T-helper 1 cell (primary cell): ENCODE measurements at regions not wholly inside any gene's neighbourhood (a gene's known extent, or its start where the extent isn't known, plus 50 kb on each side); places are given as distances from the start of the nearest gene placed in this dataset.

Source experiments
- DNase-seq, 5 donors: peaks; one replicate each; pipeline ENCODE4 v3.0.0-alpha.2; 2012 to 2020

DNA sequence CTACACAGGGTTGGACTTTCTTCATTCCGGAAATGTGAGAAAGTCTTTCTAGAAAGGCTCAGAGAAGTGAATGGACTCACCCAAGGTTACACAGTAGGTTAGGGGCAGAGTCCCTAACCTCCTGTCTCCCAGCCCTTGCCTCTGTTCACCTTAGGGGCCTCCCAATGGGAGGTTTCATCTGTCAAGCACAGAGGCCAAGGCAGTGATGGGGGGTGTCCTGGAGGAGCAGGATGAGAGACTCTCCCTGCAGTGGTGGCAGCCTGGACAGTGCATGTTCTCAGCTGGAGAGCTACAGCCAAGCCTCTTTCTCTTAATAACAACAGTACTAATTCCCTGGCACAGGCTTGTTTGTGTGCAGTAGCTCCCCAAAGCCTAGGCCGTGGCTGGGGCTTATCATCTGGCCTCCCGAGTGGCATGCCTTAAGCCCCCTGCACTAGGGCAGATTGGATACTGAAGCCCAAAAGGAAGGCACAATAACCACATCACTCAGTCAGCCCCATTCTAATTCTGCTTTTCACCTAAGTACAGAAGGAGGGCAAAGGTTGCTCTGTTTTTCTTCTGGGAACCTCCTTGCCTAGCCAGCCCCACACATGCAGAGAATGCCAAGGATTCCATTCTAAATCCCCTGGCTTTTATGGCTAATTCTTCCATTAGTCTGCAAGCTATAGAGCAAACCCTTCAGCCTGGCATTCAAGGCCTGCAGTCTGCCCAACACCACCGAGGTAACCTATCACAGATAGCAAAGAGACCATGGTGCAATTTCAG lies 50.2 kb upstream of the XPA start:
- no peak for DNase-seq

DNA sequence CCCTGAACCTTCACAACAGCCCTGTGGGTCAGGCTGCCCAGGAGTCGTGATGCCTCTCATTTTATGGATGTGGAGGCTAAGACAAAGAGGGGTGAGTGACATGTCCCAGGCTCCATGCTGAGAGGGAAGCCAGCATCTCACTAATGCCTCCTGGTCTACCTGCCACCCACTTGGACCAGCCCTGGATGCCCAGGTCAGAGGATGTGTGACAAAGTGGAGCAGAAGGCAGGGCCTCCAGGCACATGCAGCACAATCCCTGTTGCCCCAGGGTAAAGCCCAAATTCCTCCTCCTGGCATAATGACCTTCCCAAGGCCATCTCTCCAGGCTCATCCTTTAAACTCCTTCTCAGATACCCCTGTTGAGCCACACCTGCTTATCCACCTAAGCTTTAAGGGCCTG lies 51.4 kb upstream of the XPA start:
- DNase-seq, result no peak

- DNase-seq, result no peak
Observed at GRCh38 chr9:97749928-97750327, 52.8 kb upstream of the XPA start.

DNA sequence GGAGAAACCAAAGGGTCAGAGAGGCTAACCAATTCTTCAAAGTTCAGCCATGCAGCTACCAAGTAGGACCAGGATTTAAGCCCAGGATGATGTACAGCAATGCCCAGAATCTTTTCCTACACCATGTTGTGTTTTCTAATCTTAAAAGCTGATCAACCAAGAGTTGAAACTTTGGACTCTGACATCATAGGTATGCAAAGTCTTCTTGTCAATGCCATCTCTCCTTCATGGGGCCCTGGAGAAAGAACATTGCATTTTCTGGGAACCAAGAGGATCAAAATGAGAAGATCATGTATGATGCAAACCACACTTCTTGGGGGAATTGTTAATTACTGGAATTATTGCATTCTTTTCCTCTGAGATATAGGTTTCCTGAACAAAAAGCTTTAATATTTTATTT lies 54.4 kb upstream of the XPA start:
- DNase-seq, result no peak

GRCh38 chr9:97752274-97752673 lies 55.1 kb upstream of the XPA start:
- no peak for DNase-seq

- no peak for DNase-seq
Observed at GRCh38 chr9:97753364-97753763, 56.2 kb upstream of the XPA start.

GRCh38 chr9:97753975-97754374 lies 56.8 kb upstream of the XPA start:
- DNase-seq, result no peak

- no peak for DNase-seq
Observed at GRCh38 chr9:97755618-97756267, 58.6 kb upstream of the XPA start.

DNA sequence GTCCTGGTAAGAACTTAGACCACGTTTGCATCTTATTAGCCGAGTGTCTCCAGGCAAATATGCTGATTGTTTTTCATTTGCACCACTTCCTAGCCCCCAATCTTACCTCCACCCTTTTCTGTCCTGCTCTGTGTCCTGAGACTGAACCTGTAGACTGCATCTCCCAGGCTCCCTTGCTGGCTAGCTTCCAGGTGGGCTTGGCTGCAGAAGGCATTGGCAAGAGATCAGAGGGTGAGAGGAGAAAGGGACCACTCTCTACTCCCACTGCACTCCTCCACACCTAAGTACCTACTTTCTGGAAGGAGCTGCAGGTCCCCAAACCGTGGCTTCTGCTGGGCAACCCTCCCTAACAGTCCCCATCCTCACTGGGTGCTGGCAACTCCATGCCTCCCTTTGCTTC lies 59.9 kb upstream of the XPA start:
- no peak for DNase-seq

GRCh38 chr9:97758334-97758916 lies 61.3 kb upstream of the XPA start:
- no peak for DNase-seq

GRCh38 chr9:97759581-97760288 lies 62.6 kb upstream of the XPA start:
- DNase-seq, result no peak

- DNase-seq, result no peak
Observed at GRCh38 chr9:97761056-97761598, 64.0 kb upstream of the XPA start.

DNA sequence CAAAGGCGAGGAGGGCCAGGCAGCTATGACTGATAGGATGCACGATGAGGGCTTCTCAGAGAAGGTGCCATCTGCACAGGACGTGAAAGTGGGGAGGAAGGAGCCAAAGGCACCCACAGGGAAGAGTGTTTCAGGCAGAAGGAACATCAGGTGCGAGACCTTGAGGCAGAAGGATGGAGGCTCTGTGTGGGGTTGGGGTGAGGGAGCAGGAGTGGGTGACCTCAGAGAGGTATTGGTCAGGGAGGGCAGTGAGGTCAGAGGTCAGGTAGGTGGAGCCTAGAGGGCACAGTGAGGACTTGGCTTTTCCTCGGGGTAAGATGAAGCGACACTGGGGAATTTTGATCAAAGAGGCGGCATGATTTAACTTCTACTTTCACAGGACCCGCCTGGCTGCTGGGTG lies 64.7 kb upstream of the XPA start:
- no peak for DNase-seq

DNA sequence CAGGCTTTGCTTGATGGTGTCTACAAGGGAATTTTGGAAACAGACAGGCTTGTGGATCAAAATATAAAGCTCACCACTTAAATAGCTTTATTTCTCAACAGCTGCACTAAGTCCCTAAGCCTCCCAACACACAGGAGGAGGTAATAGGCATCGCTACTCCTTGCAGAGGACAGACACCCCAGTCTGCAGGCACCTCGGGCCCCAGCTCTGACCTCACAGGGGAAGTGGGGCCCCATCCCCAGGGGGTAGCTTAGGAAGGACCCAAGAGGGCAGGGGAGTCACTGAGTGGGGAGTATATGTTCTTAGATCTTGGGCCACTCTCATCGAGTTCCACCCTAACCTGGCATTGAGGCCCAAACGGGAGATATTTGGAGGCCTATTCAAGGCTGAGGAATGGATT lies 66.7 kb upstream of the XPA start:
- no peak for DNase-seq

GRCh38 chr9:97766092-97766491 lies 69.0 kb upstream of the XPA start:
- no peak for DNase-seq

DNA sequence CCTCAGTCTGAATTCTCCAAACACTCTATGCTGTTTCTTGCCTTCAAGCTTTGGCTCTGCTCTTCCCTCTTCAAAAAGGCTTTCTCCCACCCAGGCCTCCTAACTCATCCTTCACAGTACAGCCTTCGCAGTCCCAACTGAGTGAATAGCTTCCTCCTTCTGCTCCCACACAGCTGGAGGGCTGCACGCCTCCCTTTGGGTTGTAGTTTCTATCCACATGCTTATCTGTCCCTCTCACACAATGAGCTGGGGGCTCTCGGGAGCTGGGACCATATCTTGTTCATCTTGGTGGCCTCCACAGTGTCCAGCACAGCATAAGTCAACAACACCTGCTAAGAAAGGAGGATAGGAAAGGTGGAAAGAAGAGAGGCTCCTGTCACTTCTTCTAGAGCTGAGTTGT lies 69.5 kb upstream of the XPA start:
- no peak for DNase-seq

DNA sequence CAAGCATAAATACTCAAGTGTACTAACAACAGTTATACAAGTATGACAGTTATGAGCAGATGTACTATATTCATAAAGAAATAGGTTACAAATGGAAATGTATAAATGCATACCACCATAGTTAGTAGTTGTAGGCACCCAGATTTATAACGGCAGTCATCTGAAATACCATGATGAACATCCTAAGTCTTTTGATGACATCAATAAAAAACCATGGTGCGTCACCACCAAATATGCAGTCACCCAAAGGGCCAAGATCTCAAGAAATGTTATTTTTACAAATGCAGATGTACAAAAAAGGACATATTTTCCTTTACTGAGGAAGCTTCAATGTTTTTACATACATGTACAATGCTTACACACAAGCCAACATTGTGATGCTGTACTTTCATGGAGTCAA lies 70.8 kb upstream of the XPA start:
- DNase-seq, result no peak

- DNase-seq, result no peak
Observed at GRCh38 chr9:97768746-97769145, 71.6 kb upstream of the XPA start.

- no peak for DNase-seq
Observed at GRCh38 chr9:97769208-97769607, 72.1 kb upstream of the XPA start.

- DNase-seq, result no peak
Observed at GRCh38 chr9:97770808-97771372, 73.8 kb upstream of the XPA start.

DNA sequence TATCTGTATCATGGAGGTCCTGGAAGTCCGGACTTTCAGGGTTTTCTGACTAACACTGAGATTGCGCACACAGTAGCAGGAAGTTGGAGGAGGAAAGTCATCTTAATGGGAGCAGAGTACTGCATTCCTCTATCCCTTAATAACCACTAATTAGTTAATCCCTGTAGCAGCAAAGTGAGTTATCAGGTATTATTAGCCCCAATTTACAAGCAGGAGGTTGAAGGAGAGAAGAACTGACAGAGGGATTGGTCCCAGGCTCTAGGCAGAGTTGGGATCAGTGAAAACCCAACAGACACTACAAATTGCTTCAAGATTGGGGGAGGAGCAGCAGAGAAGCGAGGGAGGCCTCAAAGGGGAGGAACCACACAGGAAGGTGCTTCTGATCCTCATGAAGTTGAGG lies 74.5 kb upstream of the XPA start:
- no peak for DNase-seq

- DNase-seq, result no peak
Observed at GRCh38 chr9:97772145-97772544, 75.0 kb upstream of the XPA start.

DNA sequence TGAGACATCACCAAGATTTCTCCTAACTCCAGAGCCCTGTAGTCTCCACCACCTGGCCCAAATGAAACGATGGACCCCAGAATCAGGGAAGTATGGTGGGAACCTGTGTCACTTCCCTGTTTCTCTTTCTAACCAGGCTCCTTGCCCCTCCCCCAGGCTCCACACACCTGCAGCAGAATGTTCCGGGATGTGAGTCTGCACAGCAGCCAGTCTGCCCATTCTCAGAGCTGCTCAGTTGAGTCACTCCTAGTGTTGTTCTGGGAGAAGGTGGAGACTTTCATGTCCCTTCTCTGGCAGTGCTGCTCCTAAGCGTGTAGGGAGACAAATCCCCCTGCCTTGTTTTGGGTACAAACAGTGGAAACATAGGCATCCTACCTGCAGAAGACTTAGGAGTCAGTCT lies 76.0 kb upstream of the XPA start:
- DNase-seq, result no peak
